ENCODE measurements at regions not wholly inside any gene's neighbourhood (a gene's known extent, or its start where the extent isn't known, plus 50 kb on each side); places are given as distances from the start of the nearest gene placed in this dataset.

DNA sequence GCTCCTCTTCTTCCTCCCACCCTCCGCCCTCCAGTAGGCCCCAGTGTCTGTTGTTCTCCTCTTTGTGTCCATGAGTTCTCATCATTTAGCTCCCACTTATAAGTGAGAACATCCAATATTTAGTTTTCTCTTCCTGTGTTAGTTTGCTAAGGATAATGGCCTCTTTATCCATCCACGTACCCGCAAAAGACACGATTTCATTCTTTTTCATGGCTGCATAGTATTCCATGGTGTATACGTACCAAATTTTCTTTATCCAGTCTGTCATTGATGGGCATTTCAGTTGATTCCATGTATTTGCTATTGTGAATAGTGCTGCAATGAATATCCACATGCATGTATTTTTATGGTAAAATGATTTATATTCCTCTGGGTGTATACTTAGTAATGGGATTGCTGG lies 82.2 kb downstream of the COPS8 start:
- ChIA-PET CTCF (interaction anchor here (1.4 to 2.1 kb wide), 2 partner anchors 307 to 404 kb away, joined by 3 to 5 read pairs; no protein-coding TSS in a partner anchor), POLR2A (no interaction called here)
- Histone ChIP-seq H3K36me3 (replicated peaks in 1 of 2; ENCODE audit: control insufficient read depth in 1 of 2, insufficient read depth in 2 of 2, low read length in 1 of 2) (no peaks in the 10 kb centered on the region), H3K9ac (no peak overlapping the region), H3F3A (replicated peaks; ENCODE audit: insufficient read depth) (no peaks in the 10 kb centered on the region), H2AFZ (ENCODE audit: low read depth) (no peak overlapping the region), H3K4me2 (no peak overlapping the region), H3K9me3 (peaks cover 7% of the 10 kb centered on the region), H3K4me1 (ENCODE audit: control insufficient read depth in 1 of 2, insufficient read depth in 2 of 2, low read depth in 1 of 2, low read length in 1 of 2) (peaks cover 3 to 12% of the 10 kb centered on the region in 2 experiments; a peak in 3 of 4 replicates), H3K79me2 (ENCODE audit: insufficient read depth) (no peaks in the 10 kb centered on the region), H3K9me2 (no peaks in the 10 kb centered on the region), H3K4me3 (ENCODE audit: low read depth in 2 of 2, low read length in 1 of 2) (no peak overlapping the region), H4K20me1 (ENCODE audit: insufficient read depth) (no peaks in the 10 kb centered on the region), H3K27me3 (ENCODE audit: insufficient read depth) (no peaks in the 10 kb centered on the region), H3K27ac (ENCODE audit: low read depth in 2 of 2, low read length in 1 of 2) (no peak overlapping the region)
- no peak for TF ChIP-seq RCOR1 (IDR thresholded peaks at IDR 0.05; ENCODE audit: low read length)
- TF ChIP-seq NRF1 (IDR thresholded peaks at IDR 0.05; ENCODE audit: low read depth, low read length): no peak
- TF ChIP-seq FOXM1 (IDR thresholded peaks at IDR 0.05; ENCODE audit: low read depth): no peak
- TF ChIP-seq, protein P1, sequence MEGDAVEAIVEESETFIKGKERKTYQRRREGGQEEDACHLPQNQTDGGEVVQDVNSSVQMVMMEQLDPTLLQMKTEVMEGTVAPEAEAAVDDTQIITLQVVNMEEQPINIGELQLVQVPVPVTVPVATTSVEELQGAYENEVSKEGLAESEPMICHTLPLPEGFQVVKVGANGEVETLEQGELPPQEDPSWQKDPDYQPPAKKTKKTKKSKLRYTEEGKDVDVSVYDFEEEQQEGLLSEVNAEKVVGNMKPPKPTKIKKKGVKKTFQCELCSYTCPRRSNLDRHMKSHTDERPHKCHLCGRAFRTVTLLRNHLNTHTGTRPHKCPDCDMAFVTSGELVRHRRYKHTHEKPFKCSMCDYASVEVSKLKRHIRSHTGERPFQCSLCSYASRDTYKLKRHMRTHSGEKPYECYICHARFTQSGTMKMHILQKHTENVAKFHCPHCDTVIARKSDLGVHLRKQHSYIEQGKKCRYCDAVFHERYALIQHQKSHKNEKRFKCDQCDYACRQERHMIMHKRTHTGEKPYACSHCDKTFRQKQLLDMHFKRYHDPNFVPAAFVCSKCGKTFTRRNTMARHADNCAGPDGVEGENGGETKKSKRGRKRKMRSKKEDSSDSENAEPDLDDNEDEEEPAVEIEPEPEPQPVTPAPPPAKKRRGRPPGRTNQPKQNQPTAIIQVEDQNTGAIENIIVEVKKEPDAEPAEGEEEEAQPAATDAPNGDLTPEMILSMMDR (IDR thresholded peaks at IDR 0.05): no peak
- no peak for DNase-seq
- 92% methylated on average over 5 of the region's 5 CpGs for WGBS (ENCODE audit: low lambda C conversion rate)

DNA sequence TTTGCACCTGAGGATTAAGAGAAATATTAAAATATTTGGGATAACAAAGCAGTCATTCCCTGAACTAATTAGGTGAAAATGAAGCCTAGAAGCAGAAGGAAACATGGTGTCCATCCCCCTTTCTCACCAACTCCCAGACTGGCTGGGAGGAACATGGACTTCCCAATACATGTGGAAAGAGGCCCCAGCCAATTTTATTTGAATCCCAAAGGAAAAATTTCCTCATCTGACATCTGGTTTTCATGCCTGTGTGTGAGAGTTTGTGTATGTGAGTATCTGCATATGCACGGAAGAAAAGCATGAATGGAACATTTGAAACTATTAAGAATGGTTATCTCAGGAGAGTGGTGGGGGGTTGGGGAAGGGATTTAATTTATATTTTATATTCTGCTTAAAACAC lies 84.3 kb downstream of the COPS8 start:
- Histone ChIP-seq H3K79me2 (ENCODE audit: insufficient read depth) (no peaks in the 10 kb centered on the region), H3K36me3 (replicated peaks in 1 of 2; ENCODE audit: control insufficient read depth in 1 of 2, insufficient read depth in 2 of 2, low read length in 1 of 2) (no peaks in the 10 kb centered on the region), H3K27ac (ENCODE audit: low read depth in 2 of 2, low read length in 1 of 2) (no peak overlapping the region), H3K9ac (no peak overlapping the region), H3F3A (replicated peaks; ENCODE audit: insufficient read depth) (peaks cover 4% of the 10 kb centered on the region), H2AFZ (ENCODE audit: low read depth) (no peak overlapping the region), H3K27me3 (ENCODE audit: insufficient read depth) (no peaks in the 10 kb centered on the region), H3K4me3 (ENCODE audit: low read depth in 2 of 2, low read length in 1 of 2) (no peak overlapping the region), H3K9me2 (no peaks in the 10 kb centered on the region), H3K4me2 (no peak overlapping the region), H3K9me3 (peaks cover 16% of the 10 kb centered on the region), H4K20me1 (ENCODE audit: insufficient read depth) (no peaks in the 10 kb centered on the region), H3K4me1 (ENCODE audit: control insufficient read depth in 1 of 2, insufficient read depth in 2 of 2, low read depth in 1 of 2, low read length in 1 of 2) (peaks cover 3 to 12% of the 10 kb centered on the region in 2 experiments; a peak in 3 of 4 replicates)
- no peak for DNase-seq
- CTCF ChIA-PET: interaction anchor here (0.7 to 2.1 kb wide), 2 partner anchors 11 to 402 kb away, joined by 3 to 5 read pairs; no protein-coding TSS in a partner anchor
- 71% methylated on average over 1 of the region's 1 CpG for WGBS (ENCODE audit: low lambda C conversion rate)
- TF ChIP-seq POLR2AphosphoS5 (IDR thresholded peaks at IDR 0.05; ENCODE audit: low read depth, low read length): no peak
- no peak for TF ChIP-seq MEF2A (IDR thresholded peaks at IDR 0.05; ENCODE audit: borderline replicate concordance, low read depth)
- no peak for TF ChIP-seq EZH2phosphoT487 (IDR thresholded peaks at IDR 0.05; ENCODE audit: borderline replicate concordance, low read depth)
- TF ChIP-seq, protein P2, sequence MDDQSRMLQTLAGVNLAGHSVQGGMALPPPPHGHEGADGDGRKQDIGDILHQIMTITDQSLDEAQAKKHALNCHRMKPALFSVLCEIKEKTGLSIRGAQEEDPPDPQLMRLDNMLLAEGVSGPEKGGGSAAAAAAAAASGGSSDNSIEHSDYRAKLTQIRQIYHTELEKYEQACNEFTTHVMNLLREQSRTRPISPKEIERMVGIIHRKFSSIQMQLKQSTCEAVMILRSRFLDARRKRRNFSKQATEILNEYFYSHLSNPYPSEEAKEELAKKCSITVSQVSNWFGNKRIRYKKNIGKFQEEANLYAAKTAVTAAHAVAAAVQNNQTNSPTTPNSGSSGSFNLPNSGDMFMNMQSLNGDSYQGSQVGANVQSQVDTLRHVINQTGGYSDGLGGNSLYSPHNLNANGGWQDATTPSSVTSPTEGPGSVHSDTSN (IDR thresholded peaks at IDR 0.05): no peak
- TF ChIP-seq EP300 (IDR thresholded peaks at IDR 0.05; ENCODE audit: borderline replicate concordance in 1 of 2, low read depth in 1 of 2, low read length in 1 of 2): no peak
- TF ChIP-seq, protein P1 (IDR thresholded peaks at IDR 0.05): no peak
- TF ChIP-seq RFX5 (IDR thresholded peaks at IDR 0.05; ENCODE audit: low read length): no peak
- TF ChIP-seq, protein P3, sequence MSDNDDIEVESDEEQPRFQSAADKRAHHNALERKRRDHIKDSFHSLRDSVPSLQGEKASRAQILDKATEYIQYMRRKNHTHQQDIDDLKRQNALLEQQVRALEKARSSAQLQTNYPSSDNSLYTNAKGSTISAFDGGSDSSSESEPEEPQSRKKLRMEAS (IDR thresholded peaks at IDR 0.05; ENCODE audit: low read depth): no peak
- POLR2A ChIA-PET: no interaction called here
